HG02642 (cell line): ENCODE measurements at regions not wholly inside any gene's neighbourhood (a gene's known extent, or its start where the extent isn't known, plus 50 kb on each side); places are given as distances from the start of the nearest gene placed in this dataset.
A peak's percentile ranks its signal among the peaks of the same experiment; 100 is the strongest.
"Not testable (repeated sequence)": the region's sequence is repeated elsewhere in the genome, so short reads cannot be mapped to it uniquely, and the experiment has no call there.

Source experiments
- ATAC-seq: cut with Tn5 transposase; IDR thresholded peaks from one replicate; pipeline ENCODE4 v1.9.1; 2021; ENCODE audit warnings: mild to moderate bottlenecking; ENCODE audit not compliant: unreplicated experiment, poor library complexity

DNA sequence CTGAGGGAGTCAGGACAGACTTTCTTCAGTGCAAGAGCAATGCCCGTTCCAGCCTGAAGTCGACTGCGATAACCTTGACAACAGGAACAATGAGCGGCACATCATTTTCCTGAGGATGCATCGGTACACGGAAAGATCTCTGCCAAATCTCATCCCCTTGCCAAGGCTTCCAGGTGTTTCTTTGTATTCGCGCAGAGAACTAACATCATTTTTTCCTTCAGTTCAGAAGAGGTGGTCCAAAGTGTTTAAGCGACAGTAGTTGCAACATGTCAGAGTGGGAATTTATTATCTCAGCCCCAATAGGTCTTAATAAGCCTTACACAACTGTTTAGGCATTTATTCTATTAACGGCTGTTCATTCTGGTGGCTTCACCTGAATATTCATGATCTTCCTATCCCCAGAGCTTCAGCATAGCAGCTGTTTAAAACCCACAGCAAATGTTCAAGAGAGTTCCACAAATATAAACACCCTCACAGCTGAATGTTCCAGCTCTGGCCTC is 129.7 kb upstream of the NFIA start:
- ATAC-seq, result no peak

DNA sequence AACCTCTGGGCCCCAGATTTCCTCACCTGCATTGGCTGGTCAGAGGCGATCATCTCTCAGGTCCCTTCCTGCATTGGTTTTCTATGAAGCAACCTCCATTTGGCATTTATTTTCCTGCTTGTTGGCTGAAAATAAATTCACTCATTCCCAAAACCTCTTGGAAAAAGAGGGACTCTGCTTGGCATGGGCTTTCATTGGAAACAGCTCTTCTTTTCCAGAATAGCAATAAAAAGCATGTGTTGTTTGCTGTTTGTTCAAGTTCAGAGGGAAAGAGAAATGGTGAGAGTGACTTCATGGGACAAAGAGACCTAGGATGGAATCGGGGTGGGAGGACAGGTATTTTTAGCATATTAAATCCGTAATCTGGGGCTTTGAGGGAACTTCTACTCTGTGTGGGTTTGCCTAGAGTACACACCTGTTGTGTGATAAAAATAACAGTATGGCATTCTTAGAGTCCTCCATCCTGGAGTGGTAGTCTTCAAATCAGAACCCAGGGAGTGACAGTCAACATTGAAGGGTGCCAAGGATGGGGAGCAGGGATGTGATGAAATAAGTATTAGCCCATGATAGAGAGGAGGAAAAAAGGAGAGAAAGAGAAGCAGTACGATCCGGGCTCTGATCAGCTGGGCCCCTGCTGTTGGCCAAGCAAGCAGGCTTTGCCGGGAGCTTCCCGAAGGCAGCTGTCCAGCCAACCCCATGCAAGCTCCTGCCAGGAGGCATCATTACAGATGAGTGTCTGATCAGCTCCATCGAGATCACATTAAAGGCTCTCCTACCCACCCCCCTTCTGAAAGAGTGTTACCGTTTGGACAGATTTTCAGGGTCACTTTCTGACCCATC is 131.9 kb upstream of the NFIA start:
- ATAC-seq, result no peak

DNA sequence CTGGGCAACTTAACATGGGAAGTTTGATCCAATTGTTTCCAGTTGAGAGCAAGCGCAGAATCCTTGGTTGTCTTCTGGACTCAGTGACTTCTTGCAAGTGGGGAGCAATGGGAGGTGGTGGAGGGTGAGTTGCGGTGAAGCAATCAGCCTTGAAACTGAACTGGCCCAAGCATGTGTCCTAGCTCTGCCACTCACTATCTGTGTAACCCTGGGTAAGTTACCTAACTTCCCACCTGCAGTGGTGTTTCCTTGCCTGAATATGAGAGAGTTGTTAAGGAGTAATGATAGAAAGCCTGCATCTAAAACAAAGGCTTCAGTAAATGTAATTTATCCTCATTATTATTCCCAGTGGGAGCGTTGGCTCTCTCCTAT is 132.5 kb upstream of the NFIA start:
- no peak for ATAC-seq

DNA sequence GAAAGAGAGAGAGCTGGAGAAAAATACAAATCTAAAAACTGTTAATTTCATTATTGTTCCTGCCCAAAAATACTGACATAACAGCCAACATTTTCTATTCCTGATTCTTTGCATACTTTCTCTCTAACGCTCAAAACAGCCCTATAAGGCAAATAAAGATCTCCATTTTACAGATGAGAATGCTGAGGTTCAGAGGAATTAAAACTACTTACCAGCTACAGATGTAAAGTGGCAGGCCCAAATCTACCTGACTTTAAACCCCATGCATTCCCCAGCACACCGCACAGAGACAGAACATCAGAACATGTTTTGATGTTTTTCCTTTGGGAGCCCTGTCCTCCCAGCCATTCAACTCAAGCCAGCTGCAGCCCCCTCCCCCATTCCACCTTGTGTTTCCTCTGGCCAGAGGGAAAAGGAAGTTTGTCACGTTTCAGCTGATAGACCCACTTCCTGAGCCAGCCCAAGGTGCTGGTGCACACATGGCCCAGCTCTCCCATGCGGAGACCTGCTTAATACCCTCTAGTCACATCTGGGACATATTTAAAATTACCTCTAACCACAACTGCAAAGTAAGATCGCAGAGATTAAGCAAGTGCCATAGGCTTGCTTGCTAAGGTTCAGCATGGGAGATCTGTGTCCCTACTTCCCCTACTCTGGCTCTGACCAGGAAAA is 133.1 kb upstream of the NFIA start:
- ATAC-seq, result no peak

DNA sequence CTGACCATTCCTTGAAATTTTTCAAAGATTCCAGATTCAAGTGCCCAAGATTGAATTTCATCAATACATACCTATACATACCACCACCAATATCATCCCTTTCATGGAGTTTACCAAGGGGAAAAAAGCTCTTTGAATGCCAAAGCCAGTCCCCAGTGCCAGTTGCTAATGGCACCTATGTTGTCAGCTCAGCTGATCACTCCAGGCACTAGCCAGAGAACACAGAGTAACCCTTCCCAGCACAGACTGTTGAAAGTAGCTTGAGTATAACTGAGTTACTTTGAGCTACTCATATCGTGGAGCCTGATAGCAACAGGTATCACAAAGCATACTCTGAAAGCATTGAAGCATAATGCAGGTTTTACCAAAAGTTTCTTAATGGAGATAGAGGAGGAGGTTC is 133.9 kb upstream of the NFIA start:
- ATAC-seq, result no peak

DNA sequence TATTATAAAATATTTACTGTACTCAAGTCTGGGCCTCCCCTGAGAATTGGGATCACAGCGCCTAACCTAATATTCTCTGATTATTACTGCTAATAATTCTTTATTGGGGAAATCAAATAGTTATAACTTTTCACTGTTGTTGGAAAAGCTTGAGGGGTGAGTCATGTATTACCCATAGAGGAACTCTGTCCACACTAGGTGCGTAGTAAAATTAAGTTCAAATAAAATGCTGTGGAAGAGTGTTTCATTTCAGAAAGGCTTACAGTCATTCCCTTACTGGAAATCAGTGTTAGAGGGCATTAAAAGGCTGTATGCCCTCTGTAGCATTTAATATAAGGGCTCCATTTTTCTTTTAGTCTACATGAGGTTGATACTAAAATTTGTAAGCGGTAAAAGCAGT is 135.0 kb upstream of the NFIA start:
- no peak for ATAC-seq

DNA sequence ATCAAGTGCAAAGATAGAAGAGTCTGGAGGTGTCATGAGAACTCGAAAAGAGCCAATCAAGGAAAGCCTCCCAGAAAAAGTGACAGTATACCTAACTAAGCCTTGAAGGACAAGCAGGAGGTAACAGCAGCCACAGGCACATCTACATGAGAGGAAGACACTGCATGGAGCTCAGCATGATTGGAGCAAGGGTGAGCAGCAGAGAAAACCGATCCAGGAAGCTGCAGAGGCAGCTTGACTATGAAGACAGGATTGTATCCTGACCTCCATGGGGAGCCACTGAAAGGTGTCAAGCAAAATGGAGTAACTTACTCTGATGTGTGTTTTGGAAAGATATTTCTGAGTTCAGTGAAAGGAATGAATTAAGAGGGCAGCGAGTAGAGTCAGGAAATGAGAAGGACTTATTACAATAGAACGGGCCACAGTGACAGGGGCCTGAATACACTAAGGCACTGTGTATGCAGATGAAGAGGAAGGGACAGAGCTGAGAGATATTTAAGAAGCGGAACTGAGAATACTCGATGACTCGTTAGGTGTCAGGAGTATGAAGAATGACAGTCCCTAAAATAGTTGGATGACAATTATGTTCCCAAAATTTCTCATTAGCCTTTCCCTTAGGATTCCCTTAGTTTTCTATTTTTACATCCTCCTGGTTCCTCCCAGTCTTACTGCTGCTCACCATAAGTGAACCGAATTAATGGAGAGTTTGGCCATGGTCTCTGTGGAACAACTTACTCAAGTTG is 139.3 kb upstream of the NFIA start:
- ATAC-seq, result peak; percentile 60

DNA sequence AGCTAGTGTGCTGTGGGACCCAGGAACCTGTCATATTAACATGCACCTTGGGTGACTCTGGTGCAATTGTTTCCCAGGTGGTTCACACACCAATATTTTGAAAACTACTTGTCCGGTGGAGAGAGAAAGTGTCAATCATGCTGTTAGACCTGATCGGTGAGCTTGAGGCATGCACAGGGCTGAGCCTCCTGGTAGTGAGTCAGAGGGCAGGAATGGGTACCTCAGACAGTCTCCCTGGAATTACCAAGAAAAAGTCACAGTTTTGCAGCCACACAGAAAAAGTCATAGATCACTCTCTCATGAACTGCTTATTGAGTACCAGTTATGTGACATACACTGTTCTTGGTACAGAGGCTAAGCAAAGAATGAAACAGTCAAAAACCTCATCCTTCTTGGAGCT is 140.1 kb upstream of the NFIA start:
- ATAC-seq, result no peak

DNA sequence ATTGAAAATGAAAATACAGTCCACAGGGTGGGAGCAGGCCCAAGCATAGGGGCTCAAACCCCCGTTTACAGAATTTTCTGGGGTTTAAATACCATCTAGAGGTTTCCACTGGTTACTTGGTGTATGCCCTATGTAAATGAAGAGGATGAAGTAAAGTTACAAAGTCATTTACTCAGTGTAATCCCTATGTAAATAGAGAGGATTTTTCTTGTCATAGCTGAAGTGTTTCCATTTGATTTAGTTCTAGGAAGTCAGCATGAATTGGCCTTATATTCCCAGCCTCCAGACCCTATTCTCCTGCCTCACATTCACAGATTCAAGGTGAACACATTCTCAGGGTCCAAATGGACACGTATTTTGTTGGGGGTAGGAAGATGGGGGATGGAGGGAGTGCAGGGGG is 141.7 kb upstream of the NFIA start:
- not testable (repeated sequence) for ATAC-seq

DNA sequence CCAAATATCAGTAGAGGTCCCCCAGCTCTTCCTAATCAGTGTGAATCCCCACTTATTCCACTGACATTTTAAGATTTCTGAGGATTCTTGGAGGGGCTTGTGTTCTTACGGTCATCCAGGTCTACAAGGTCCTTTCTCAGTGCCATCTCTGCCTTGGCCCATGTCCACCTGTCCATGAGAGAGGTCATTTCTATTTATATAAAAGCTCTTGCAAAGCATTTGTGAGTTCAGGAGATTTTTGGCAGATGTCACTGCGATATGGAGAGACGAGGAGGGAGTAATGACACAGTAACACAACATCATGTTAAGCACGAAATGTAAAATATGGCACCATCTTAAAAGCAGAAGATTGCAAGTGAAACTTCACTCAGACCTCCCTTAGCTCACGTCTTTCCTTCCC is 144.6 kb upstream of the NFIA start:
- no peak for ATAC-seq

DNA sequence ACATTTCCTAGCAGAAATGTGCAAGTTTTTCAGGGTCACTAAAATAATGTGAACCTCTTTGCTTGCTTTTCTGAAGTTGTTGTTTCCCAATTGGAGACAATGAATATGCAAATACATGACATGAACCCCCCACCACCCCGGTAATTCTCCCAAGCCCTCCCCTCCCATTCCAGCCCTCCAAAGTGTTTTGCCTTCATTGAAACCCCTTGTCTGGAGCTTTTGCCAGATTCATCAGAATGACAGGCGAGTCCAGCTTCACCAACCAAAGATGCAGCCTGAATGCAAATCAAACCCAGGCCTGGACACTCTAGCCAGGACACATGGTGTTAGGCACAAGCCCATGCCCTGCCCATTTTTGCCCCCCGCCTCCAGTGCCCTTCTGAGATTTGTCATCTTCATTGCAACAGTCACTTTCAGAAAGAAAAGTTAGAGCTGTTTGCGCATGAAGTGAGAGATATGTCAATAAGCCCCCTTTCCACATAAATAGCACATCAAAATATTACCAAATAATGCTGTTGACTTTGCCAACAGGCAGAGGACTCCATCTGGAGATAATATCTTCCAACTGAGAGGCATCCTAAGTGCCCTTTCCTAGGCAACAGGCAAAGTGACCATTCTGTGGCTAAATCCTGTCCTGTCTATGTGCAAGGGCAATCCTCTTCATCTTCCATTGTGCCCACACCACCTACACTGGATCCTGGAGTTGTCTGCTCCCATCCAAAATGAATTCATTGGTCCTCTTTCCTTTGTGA is 145.6 kb upstream of the NFIA start:
- no peak for ATAC-seq

DNA sequence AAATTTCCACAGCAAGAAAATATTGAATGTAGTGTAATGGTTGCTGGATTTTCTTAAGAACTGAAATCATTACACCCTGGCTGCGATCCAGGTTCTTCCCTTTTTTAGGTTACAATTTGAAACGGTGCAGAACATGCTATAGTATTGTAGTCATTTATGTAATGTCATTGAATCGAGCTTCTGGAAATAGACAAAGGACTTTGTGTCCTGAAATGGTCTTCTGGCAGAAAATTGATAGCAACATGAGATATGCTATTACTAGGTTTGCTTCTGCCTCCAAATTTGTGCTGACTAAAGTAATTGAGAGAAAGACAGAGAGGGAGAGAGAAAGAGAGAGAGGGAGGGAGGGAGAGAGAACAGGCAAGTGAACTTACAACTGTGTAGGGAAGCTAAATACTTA is 146.2 kb upstream of the NFIA start:
- ATAC-seq, result no peak

DNA sequence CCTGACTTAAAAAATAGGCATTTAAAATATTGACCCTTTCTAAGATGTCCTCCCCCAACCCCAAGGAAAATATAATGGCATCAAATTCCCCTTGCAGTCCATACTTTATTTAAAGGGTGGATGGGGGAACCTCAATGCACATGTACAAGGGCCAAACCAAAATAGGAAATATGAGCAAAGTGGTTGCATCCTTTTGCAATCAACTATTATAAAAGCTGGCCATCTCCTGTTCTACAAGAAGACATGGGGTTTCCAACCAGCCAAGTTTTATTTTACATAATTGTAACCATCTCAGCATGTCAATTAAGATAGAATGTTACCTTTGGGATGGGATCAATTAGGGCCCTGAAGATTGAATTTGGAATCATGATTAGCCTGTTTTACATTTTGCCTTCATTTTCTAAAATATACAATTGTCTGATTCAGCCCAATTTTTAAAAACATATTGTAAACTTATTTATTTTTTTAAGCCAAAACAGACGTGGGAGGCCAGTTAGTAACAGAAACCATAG is 146.7 kb upstream of the NFIA start:
- no peak for ATAC-seq

DNA sequence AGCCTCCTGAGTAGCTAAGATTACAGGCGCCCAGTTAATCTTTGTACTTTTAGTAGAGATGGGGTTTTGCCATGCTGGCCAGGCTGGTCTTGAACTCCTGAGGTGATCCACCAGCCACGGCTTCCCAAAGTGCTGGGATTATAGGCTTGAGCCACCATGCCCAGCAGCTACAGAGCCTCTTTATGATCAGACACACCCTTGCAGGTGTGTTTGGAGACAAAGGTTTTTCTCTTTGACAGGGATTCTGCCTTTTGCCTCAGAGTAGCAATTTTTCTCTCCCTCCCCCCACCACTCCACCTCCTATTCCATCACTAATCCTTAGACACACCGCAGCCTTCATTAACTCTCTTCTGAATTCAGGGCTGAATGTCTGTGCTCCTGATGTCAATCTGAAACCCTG is 152.2 kb upstream of the NFIA start:
- no peak for ATAC-seq

DNA sequence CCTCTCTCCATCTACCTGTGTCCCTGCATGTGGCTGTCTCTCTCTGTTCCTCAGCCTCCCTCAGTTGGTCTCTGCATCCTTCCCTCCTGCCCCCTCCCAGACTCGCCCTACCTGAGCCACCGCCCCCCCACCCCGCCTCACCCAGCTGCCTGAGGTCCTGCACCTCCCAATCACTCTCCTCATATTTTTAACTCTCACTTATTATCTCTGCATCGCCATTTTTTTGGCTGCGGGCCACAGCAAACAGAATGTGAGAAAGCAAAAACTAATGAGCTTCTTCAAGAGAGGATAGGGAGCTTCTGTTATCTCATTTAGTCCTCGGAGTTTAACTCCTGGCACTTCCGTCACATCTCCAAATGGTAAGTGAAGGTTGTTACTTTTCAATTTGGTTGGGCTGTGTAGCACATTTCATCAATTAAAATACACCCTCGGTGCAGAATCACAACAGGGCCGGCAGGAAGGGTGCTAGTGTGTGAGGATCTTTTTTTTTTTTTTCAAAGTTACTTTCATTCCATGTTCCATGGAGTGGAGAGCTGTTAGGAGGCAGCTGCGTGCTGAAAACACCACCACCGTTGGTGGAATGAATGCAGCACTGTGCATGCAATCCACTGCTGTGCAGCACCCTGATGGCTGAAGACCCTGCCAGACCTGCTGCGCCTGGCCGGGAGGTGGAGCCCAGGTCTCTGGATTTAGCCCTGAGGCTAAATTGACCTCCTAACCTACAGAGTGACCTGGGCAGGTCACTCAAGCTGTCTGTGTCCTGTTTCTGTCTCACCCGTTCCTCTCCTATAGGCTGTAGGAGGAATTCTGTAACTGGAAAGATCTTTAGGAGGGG is 157.2 kb upstream of the NFIA start:
- no peak for ATAC-seq

DNA sequence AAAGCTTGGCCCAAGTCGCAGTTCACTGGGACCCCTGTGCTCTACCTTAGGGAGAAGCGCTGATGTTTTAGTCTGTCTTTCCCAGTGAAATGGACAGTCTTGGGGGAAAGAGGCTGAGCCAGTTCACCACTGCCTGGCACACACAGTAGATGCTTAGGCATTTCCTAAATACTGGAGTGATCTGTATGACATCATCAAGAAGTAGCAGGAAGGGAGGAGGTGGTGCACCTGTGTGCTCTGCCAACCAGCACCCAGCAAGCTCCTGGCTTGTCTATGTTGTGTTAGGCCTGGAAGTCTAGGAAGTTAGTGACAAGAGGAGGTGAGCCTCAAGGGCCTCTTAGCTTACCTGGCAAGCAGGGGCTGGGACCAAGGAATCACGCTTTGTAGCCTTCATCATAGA is 158.2 kb upstream of the NFIA start:
- no peak for ATAC-seq

DNA sequence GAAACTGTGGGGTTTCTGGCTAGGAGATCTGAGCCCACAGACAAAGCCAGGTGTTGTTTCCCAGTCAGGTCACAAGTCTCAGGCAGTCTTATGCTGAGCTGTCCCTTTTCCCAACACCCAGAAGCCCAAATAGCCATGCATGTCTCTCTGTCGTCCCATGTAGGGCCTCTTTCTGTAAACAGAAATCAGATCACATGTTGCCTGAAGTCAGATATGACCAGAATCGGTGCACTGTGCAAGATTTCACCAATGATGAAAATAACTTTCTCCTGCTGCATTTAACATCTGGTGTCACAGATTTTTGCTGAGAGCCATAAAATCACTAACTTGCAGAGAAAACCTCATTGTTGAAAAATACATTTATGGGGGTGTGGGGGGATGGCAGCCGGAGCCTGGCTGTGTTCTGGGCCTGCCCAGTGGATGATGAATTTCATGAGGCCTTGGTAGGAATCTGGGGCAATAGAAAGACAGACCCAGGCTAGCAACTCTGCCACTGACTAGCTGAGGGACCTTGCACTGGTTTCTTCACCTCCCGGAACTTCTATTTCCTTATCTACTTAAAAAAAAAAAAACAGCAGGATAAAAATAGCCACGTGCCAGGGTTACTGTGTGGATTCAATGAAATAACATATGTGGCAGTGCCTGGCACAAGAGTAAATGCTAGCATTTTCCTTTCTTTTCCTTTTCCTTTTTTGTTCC is 158.8 kb upstream of the NFIA start:
- no peak for ATAC-seq

DNA sequence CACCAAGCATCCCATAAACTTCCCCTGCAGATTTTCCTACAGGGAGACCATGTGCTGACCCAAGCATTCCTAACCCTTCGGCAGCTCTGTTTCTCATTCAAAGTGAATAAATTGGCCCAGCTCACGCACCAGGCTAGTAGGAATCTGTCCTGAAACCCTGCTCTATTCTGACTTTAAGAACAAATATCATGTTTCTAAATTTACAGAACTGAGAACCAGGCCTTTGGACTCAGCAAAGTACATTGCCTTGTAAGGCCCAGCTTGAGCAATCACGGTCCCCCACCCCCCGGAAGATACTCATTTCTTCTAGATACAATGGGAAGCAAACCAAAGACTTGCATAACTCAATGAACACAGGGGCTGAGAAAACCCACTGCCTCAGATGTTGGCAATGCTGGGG is 160.1 kb upstream of the NFIA start:
- ATAC-seq, result no peak

DNA sequence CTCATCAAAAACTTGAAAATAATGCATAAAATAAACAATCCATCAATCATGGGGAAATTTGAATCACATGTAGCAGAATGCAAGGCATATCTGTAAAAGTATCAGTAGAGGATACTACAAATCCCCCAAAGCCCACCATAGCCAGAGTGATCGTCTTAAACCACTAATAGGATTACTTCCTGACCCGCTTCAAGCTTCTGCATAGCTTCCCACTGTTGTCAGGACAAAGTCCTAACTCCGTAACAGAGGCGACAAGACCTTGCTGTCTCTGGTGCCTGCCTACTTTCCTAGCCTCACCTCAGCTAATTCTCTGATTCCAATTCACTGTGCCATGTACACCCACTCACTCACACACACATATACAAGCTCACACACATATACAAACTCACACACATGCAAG is 161.2 kb upstream of the NFIA start:
- ATAC-seq, result no peak
